ENCODE measurements at regions not wholly inside any gene's neighbourhood (a gene's known extent, or its start where the extent isn't known, plus 50 kb on each side); places are given as distances from the start of the nearest gene placed in this dataset.
A peak's percentile ranks its signal among the peaks of the same experiment; 100 is the strongest.
"Not testable (repeated sequence)": the region's sequence is repeated elsewhere in the genome, so short reads cannot be mapped to it uniquely, and the experiment has no call there.

DNA sequence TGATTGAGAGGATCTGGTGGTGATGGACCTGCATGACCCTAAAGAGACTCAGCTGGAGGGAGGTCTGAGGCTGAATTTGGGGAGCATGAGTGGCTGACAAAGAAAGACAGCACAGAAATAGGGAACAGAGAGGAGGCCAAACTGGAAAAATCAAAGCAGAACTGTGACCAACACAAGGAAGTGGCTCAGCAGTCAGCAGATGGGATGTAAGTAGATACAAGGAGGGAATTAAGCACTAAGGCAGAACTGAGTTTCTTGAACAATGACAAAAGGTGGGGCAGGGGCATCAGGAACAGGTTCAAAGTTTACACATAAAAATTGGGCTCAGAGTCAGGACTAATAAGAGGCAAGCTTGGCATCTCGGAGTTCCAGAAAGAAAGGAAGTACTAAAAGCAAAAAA lies 144.3 kb upstream of the KLF3 start:
- no peak for DNase-seq (ENCODE audit: low spot score)

DNA sequence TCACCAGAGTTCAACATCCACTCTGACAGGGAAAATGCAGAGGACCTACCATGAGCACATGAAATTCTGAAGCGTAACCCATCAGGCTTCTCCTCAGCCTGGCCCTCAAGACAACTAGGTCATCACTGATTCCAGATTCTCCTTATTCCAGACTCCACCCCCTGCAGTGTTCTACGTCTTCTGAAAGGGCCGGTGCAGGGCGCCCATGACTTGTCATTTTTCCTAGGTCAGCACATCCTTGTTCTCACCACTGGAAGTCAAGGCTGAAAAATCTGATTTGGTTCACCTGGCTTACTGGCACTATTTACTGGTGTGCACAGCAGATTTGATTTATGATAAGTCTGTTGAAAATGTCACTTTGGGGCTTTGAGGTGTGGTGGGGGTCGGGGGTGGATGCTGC lies 140.9 kb upstream of the KLF3 start:
- no peak for DNase-seq (ENCODE audit: low spot score)

DNA sequence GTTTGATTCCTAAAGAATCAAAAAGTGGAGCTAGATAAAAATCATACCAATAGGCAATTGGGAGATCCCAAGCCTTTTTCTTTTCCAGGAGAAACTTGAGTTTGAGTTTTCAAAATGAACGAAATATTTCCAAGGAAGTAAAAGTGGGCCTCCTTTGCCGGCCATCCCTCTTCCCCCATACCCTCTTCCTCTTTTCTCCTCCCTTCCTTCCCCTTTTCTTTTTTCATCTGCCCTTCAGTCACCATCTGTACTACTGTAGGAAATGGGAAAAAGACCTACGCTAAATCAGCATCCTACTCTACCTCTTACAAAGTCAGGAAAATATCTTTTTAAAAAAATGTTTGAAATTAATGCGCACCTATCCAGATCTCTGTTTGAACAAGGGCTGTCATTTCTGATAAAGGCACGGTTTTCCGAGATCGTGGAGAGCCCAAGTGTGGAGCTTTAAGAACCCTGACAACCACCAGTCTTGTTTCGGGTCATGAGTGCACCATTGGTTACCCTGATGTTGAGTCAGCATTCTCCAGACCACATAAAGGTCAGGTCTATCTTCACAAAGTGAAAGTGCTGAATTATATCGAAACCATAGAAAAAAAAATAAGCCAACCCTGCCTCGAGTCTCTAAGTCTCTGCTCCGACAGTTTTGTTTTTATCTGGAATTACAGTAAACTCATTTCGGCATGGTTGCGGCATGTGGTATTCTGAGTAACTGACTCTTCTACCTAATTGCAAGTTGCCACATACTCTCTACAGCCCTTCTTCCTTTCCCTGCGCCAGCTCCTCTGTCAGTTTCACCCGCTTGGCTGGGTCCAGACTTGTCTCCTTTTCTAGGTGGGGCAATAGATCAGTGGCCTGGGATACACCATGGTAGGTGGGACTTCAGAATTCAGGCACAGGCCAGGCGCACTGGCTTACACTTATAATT lies 140.2 kb upstream of the KLF3 start:
- peak; percentile 18 for DNase-seq (ENCODE audit: low spot score)

DNA sequence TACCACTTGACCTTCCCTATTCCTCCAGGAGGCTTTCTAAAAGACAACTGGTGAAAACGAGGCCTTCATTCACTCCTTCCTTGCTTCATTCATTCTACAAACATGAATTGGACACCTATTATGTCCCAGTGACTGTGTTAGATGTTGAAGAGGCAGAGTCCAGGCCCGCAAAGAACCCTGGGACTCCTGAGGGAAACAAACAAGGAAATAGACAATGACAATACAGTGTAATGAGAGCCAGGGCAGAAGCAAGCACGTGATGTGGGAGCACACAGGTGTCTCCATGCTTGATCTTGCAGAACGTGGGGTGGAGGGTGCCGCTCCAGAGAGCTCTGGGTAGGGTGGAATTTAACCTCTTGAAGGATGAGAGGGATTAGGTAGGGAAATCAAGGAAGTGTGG lies 137.6 kb upstream of the KLF3 start:
- DNase-seq (ENCODE audit: low spot score) = no peak

DNA sequence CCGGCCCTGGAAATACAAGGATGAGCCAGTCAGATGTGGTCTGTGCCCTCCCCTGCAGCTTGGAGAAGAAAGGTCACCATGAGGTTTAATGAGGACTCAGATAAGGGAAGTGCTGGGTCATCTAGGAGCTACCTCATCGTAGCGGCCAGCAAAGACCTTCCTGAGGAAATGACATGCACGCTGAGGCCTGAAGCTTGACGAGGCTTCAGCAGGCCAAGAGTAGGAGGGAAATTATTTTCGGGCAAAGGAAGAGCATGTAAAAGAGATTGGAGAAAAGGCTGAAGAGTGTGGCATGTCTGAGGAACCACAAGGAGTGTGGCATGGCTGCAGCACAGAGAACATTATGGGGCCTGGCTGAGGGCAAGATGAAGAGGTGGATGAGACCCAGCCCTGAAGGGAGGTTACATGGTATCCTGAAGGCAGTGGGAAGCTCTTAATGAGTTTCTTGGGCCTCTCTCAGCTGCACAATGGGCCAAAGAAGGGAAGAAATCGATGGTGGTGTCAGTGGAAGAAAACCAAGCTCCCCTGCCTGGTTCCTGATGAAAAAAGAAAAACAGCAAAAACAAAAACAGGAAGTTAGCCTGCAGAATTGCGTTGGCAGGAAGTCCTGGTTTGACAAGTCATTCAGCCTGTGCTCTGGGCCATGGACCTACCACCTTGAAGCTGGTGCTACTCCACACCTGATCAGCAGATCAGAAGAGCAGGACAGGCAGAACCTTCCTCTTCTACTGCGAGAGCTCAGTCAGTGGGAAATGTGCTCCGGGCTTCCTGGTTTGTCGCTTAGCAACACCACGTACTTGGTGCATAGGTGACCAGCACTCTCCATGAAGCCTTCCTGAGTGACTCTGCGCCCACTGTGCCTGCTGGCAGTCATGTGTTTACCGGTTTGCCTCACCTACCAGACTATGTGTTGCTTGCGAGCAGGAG lies 134.5 kb upstream of the KLF3 start:
- DNase-seq (ENCODE audit: low spot score) = no peak

DNA sequence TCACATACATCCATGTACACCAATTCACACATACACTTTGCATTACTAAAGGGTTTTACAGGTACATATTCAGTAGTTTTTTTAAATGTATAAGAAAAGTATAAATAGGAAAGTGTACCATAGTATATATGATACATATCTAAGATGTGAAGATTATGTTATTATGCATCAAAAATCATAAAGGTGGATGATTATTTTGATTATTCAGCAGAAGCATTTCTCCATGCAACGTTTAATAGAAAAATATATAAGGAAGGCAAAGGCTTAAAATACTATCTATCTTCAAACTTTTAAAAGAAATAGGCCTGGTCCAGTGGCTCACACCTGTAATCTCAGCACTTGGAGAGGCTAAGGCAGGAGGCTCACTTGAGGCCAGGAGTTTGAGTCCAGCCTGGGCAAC lies 133.5 kb upstream of the KLF3 start:
- no peak for DNase-seq (ENCODE audit: low spot score)

DNA sequence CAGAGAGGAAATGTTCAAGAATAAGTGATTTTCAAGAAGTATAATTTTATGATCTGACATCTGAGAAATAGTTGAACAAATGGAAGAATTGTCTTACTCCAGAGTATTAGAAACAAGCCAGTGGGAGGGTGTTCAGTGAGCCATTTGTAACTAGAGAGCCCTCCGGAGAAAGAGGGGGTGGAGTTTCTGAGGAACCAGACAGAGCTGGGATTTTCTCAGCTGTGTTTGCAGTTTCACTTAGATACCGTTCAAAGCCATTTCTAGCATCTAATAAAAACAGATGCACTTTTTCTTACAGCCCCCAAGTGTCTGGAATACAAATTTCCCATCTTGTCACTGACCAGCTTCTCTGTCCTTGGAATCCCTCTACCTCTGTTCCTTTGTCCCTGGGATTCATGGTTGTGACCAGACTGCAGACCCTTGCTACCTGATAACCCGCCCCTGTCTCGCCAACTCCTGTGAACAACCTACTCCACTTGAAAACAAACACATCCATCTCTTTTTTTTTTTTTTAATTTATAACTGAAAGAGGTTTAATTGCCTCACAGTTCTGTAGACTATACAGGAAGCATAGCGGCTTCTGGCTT lies 132.8 kb upstream of the KLF3 start:
- peak; percentile 9 for DNase-seq (ENCODE audit: low spot score)

DNA sequence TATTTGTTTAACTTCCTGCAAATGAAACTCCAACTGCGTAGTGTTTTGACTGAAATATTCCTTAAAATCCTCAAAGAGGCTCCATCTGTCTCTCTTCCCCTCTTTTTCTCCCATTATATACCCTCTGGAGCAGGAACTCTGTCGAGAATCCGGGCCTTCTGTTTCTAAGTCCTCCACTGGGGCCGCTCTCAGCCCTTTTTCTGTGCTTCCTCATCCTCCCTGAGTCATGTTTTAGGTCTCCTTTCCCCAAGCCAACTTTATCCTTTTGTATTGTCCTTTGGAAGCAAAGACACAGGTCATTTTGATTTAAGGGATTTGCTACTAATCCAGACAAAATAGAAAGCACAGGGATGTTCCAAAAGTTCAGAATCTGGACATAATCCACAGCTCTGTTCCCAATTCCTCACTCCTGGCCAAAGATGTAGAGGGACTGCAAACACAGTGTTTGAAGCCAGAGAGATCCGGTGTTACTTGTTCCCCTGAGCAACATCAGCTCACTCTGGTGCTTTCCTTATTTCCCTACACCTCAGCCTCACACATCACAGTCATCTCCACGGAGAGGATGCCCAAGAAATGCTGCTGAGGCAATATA lies 131.0 kb upstream of the KLF3 start:
- no peak for DNase-seq (ENCODE audit: low spot score)

DNA sequence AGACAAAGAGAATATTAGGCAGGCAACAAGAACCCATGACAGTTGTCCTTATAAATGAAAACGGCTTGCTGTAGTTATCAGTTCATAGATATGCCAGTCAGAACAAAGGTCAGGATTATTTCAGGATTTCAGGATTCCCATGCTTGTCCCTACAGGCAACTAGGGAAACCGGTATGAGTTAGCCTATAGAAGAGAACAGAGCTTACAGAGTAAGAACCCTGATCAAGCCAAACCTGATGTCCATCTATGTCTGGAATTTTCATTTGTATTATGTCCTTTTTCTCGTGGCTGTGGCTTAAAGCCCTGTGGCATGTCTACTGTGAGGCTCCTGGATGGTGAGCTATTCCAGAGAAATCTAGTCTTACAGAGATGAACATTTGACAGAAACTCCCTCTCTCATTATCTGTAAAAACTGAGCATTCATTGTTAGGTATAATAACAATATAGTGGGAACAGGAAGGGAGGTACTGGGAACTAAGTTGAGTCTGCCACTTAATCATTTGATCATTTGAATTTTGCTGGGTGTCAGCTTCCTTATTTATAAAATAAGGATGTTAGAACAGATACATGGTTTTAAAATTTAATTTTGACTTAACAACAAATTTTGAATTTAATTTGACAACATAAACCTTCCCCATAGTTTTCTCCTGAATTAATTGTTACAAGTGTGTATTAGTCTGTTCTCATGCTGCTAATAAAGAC lies 129.5 kb upstream of the KLF3 start:
- no peak for DNase-seq (ENCODE audit: low spot score)

DNA sequence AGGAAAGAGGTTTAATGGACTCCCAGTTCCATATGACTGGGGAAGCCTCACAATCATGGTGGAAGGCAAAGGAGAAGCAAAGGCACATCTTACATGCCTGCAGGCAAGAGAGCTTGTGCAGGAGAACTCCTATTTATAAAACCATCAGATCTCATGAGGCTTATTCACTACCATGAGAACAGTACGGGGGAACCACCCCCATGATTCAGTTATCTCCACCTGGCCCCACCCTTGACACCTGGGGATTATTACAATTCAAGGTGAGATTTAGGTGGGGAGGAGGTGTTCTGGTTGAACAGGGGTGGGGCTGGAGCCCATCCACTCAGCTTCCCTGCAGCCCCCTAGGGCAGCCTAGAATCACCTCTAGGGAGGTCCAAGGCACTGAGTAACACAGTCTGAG lies 128.9 kb upstream of the KLF3 start:
- DNase-seq (ENCODE audit: low spot score) = not testable (repeated sequence)

DNA sequence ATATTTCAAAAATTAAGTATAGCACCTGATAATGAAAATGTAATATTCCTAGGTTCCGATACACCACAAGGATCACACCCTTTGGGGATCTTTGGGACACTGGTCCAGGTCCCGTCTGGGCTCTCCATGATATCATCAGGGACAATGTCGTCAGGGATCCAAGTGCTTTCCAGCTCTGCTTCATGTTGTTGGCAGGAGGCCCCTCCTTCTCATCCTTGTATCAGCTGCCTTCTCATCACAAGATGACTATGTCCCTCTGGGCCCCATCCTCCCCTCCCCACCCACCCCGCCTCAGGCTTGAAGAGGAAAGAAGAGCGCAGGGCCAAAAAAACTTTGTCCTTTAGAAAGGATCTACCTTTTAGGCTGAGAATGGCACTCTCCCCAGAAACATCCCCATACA lies 128.3 kb upstream of the KLF3 start:
- DNase-seq (ENCODE audit: low spot score) = no peak

DNA sequence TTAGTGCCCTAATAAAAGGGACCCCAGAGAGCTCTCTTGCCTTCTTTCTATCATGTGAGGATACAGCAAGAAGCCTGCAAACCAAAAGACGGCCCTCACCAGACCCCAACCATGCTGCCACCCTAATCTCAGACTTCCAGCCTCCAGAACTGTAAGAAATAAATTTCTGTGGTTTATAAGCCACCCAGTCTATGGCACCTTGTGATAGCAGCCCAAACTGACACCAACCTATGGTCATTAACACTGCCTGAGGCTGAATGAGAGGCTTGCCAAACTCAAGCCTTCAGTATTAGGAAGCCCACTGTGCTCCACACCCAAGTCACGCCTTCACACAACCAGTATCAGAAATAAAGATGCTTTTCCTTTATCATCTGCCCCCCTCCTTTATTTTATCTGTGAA lies 127.3 kb upstream of the KLF3 start:
- no peak for DNase-seq (ENCODE audit: low spot score)

DNA sequence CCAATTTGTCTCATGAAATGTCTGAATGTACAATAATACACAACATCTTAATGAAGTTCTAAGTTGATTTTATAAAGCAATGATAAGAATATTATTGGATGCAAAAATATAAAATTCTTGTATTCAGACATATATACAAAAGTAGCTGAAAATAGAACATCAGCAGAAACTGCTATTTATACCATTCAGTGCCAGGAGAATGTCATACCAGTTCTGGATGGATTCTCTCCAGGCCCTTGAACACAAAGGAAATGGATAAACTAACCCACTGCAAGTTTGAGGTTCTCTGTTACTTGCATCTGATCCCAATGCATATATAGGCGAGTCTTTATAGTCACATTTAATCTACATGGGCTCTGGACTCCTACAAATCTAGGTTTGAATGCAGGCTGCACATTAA lies 126.3 kb upstream of the KLF3 start:
- no peak for DNase-seq (ENCODE audit: low spot score)

DNA sequence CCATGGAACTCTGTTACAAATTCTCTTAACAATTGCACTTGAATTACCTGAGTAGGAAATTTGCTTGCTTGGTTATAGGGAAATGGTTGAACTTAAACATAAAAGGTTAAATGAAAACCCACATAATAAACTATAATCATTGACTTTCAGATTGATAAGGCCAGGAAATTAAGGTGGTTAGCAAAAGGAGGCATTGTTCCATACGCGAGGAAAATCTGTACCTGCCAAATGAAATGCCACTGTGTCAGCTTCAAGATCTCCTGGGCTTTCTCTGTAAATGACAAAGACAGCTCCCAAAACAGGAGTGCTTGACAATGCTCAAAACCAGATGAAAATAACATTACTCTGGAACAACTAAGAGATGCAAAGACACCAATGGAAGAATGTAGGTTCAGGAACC lies 125.5 kb upstream of the KLF3 start:
- no peak for DNase-seq (ENCODE audit: low spot score)

DNA sequence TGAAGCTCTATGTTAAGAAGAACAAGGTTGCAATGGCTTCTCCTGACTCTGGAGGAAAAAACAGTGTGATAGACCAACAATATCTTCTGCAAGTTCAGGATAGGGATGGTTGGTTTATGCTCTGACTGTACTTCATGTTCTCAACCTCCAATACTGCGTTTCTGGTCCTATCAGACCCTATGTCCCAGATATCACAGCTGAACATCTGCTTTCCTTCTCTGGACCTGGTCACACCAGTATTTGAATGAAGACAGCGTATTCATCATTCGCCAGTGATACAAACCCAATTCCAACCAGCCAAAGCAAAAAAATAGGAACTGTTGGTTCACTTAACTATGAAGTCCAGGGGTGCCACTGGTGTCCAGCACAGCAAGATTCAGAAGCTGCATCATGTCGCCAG lies 124.5 kb upstream of the KLF3 start:
- no peak for DNase-seq (ENCODE audit: low spot score)

DNA sequence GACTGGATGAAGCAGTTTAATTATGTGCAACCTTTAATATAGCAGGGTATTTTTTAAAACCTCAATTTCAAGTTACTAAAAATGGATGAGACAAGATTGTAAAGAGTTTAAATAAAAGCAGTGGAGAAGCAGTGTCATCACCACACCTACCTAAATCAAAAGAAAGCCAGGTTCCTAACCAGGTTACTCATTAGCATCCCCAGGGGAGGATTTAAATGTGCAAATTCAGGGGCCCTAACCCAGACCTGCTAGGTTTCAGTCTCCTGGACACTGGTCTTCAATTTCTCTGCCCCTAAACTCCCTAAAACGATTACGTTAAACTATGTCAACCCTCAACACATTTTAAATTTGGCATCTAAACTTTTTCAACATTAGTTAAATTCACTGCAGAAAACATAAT lies 116.9 kb upstream of the KLF3 start:
- DNase-seq (ENCODE audit: low spot score) = no peak

DNA sequence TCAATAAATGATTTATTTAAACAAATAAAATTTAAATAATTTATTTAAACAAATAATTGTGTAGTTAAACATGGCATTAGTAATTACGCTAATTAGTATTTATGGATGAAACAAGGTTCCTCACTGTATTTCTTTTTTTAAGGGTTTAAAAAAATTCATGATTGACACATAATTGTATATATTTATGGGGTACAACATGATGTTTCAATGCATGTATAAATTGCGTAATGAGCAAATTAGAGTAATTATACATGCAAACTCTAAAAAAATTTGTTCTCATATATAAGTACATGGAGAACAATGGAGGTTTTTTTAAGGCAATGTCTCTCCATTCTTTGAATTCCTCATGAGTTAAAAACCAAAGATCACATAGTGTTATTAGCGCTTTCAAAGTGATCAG lies 115.7 kb upstream of the KLF3 start:
- no peak for DNase-seq (ENCODE audit: low spot score)

DNA sequence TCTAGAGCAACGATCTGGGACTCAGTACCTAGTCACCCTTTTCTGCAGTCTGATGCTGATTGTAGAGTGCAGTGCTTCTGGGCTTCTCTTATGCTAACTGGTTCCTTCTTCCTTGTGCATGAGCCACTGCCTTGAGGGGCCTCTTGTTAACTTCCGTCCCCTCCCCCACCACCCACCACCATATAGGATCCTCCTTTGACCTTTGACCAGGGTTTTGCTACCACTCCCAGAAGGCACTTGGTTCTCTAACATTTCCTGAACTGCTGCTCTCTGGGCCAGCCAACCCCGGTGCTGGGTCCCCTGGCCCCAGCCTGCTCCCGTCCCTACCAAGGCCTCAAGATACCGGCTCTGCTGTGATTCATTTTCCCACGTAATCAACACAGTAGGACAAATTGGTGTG lies 104.6 kb upstream of the KLF3 start:
- no peak for DNase-seq (ENCODE audit: low spot score)

DNA sequence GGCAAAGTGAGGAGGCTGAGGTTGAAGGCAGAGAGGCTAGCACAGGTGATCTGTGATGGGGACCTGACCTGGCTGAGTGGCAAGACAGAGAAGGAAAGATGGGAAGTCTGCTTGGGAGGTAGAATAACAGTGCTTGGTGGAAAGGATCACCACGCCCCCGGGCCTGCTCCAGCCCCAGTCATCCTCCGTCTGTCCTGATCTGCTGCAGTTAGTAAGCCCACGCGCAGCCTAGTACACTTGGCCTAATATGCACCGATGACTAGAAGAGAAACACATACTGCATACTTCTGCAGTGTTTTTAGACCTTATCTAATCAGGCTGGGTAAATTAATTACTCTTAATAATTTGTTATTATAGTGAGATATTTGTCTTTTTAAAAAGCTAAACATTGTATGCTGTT lies 103.7 kb upstream of the KLF3 start:
- no peak for DNase-seq (ENCODE audit: low spot score)

DNA sequence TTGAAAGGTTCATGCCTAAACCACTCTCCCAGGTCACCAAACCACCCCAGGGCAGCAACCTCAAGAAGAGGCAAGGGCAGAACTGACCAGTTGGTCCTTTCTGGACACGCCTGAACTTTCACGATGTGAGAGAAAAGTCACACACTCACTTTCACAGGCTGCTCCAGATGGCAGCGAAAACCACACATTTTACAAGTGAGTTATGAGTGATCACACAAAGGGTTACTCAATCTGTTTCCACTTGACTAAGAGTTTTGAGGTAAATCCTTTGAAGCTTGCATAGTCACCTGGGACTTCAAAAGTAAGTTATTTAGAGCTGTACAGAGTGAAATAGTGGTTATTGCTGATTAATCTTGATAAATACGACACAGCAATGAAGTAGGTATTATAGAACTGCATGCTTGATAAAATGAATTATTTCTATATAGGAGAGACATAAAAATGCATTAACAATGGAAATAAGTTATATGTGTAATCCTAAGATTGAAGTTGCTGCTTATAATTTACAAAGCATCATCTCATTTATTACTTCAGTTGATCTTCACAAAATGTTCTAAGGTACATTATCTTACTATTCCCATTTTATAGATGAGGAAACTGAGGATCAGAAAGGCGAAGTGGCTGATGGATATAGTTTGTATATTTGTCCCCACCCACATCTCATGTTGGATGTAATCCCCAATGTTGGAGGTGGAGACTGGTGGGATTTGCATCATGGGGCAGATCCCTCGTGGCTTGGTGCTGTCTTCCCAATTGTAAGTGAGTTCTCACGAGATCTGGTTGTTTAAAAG lies 103.0 kb upstream of the KLF3 start:
- no peak for DNase-seq (ENCODE audit: low spot score)

DNA sequence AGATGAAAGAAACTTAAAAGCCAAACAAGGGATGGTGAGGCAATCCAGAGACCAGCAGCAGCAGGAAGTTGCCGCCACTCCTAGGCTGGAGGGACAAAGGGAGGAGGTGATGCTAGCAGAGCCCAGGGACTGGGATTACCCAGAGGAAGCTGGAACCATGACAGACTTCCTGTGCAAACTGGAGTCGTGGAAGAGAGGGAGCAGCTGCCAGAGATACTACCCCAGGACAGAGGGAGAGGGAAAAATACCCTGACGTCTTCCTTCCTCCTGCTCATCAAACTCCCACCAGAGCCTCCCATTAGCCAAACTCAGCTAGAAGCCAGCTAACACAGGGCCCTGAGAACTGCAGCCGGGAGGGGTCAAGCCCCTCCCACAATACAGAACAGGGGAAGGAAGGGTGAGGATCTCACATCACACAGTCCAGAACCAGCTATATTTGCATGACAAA lies 101.2 kb upstream of the KLF3 start:
- DNase-seq (ENCODE audit: low spot score) = no peak
